Smooth muscle cell of the brain vasculature (primary cell): ENCODE measurements at regions not wholly inside any gene's neighbourhood (a gene's known extent, or its start where the extent isn't known, plus 50 kb on each side); places are given as distances from the start of the nearest gene placed in this dataset.

ENCODE experiments used
- DNase-seq: peaks from one replicate; pipeline ENCODE4 v3.0.0-alpha.2; 2012; ENCODE audit warnings: low read depth, low spot score

DNA sequence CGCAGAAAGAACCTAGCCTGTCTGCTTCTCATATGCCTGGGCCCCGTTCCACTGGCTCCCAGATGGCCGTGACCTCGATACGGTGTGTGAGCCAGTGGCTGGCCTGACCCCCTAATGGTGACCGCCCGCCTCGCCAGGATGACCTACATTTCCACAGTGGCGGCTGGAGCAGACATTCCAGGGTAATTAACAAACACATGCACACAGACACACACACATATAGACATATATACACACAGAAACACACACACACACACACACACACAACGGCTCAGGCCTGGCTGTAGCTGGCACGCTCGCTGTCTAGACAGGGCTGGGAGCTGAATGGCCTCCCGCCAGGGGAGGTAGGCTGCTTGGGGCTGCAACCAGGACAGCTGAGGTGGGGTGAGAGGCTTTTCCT lies 227.1 kb downstream of the ANKRD60 start:
- no peak for DNase-seq

GRCh38 chr20:58000861-58001260 lies 227.6 kb downstream of the ANKRD60 start:
- no peak for DNase-seq

- no peak for DNase-seq
These were observed 228.9 kb downstream of the ANKRD60 start for GRCh38 chr20:57999465-58000111.

- no peak for DNase-seq
These were observed 229.4 kb downstream of the ANKRD60 start for GRCh38 chr20:57998981-57999464.

DNA sequence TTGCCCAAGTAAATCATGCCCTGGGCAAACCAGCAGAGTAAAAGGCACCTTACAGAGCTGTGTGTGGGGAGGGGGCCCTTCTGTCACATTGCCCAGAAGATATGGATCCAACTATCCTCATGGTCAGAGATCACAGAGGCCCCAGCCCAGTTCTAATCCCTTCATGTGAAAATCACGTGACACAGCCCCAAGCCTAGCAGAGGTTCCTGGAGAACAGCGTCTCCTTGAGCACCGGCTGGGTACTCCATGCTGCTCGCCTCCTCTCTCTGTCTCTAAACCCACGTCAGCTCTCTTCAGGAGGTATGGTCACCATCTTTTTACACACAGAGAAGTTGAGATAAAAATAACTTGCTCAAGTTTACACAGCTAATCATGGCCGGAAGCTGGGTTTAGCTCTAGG lies 230.2 kb downstream of the ANKRD60 start:
- no peak for DNase-seq

- no peak for DNase-seq
These were observed 231.2 kb downstream of the ANKRD60 start for GRCh38 chr20:57996936-57997890.

DNA sequence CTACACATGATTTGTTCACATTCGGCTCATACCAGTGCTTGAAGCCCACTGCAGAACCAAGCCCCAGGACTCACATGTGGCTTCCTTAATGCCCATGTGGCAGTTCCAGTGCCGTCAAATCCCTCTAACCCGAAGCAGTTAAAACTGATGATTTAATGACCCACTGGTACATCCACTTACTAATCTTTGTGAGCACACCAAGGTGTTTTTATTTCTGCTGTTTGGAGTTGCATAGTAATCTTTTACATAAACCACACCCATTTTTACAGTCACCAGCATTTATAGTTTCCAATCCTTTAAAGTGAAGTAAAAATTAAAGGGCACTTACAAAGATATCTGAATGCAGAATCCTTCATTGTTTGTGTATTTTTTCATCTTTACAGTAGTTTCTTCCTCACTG lies 232.0 kb downstream of the ANKRD60 start:
- no peak for DNase-seq

DNA sequence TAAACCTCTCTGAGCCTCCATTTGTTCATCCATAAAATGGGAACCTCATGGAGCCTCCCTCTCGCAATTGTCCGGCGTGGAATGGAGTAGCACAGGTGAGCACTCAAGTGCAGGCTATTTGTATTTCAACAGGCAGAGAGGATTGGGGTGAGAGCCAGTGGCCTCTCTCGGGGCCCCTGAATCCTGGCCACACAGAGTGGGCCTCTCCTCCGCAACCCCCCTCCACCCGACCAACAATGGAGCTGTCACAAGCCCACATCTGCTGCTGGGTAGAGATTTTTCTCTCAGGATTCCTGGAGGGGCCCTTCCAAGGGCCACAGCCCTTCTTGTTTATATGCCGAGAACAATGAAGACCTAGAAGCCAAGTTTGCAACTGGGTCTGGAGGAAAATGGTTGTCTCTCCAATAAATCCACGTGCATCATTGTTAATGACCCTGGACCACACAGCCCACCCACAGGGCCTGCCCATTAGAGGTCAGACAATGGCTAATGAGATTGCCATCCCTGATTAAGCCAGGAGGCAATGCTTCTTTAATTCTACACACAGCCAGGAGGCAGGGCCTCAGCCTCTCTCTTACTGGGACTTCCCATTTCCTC lies 233.0 kb downstream of the ANKRD60 start:
- no peak for DNase-seq

DNA sequence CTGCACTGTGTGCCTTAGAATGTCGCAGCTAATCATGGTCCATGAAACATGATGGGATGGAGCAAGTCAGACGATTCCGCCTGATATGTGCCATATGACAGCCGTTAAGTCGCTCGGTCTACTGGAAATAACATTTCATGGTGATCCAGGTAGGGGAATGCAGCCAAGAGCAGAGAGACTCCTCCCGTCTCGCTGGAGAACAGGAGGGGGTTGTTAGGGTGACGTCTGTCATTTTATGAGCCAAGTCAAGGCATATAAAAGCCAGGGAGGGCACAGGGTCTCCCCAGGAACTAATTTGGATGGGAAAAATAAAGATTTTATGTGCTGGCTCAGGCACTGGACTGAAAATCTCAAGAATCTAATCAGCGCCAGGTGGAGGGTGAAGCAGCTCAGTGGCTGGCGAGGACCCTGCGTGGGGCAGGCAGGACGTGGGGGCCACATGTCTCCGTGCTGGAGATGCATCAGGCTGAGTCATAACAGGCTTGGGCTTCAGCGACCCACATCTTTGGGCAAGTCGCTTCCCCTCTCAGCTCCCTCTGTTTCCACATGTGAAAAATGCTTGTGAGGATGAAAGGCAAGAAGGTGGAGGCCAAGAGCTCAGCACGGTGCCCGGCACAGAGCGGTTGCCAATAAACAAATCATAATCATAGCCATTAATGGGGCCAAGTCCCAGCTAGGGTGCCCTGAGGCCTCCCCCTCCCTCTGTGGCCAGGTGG lies 234.6 kb downstream of the ANKRD60 start:
- DNase-seq: no peak

- DNase-seq: no peak
These were observed 237.1 kb downstream of the ANKRD60 start for GRCh38 chr20:57991211-57991881.

DNA sequence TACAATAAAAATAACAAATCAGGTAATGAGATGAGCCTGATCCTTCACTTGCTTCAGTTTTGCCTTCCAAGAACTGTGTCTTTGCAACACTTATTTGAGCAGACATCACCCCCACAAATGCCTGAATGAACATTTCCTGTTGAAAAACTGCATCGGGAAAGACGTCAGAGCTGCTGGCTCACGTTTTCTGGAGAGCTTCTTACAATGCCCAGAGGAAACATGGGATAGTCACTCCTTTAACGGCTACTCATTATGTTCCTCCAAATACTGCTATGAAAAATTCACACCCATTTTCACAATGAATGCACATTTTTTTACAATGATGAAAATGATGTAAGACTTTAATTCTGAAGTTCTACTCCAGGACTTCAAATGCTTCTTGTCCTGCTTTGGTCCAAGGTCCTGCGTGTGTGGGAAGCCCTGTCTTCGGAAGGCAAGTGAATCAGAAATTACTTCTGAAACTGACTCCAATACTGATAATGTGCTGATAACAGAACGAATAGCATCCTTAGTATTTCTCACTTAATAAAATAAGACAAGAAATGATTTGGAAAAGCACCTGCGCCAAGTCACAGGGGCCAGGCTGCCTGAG lies 238.0 kb downstream of the ANKRD60 start:
- no peak for DNase-seq

GRCh38 chr20:57988828-57989227 lies 239.6 kb downstream of the ANKRD60 start:
- no peak for DNase-seq

GRCh38 chr20:57988422-57988821 lies 240.0 kb downstream of the ANKRD60 start:
- no peak for DNase-seq

DNA sequence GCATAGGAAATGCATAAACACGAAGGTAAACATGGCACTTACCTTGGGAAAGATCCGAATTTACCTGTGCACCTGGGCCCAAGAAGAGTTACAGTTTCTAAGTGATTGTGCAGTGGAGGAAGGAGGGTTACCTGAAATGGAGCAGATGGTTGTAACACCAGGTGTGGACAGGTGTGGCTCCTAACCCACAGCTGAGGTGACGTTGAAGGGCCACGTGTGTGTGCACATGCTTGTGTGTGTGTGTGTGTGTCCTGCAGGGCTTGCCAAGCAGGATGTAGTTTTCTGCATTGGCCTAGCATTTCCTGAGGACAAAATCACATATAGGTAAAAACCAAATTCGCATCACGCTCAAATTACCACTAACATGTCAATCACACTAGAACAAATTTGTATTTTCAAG lies 240.8 kb downstream of the ANKRD60 start:
- DNase-seq: no peak

GRCh38 chr20:57986666-57987065 lies 241.8 kb downstream of the ANKRD60 start:
- no peak for DNase-seq

- DNase-seq: no peak
These were observed 243.2 kb downstream of the ANKRD60 start for GRCh38 chr20:57985278-57985677.

DNA sequence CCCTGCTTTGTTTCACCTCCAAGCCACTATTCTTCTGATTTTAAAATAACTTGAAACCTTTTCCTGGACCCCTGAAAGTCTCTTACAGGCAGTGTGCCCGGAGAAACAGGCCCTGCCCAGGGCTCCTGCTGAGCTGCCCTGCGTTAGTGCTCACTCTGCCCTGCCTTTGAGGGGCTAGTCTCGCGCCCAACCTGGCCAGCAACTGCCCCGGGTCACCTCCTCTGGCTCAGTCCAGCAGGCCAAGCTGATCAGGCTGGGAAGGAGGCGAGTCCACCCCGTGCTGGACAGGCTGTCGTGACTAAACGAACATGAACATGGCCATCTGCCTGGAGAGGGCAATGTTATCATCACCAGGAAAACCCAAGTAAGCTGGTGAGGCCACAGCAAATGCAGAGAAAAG lies 245.4 kb downstream of the ANKRD60 start:
- no peak for DNase-seq

GRCh38 chr20:57980506-57980905 lies 247.9 kb downstream of the ANKRD60 start:
- no peak for DNase-seq

GRCh38 chr20:57977569-57977968 lies 250.9 kb downstream of the ANKRD60 start:
- no peak for DNase-seq

- no peak for DNase-seq
These were observed 251.3 kb downstream of the ANKRD60 start for GRCh38 chr20:57977141-57977540.

- DNase-seq: no peak
These were observed 253.6 kb downstream of the ANKRD60 start for GRCh38 chr20:57974863-57975262.
